Natural killer cell (primary cell): ENCODE measurements at regions not wholly inside any gene's neighbourhood (a gene's known extent, or its start where the extent isn't known, plus 50 kb on each side); places are given as distances from the start of the nearest gene placed in this dataset.
"Not testable (repeated sequence)": the region's sequence is repeated elsewhere in the genome, so short reads cannot be mapped to it uniquely, and the experiment has no call there.

ENCODE experiments used
- ATAC-seq, 3 donors: fragments of 150-1000 bp in 2 of 3; fragments of 200-7000 bp in 1 of 3; cut with Tn5 transposase; 1 replicate in 1 of 3; 2 replicates in 2 of 3; pipeline ENCODE4 v1.10.0; 2021; ENCODE audit warnings: mild to moderate bottlenecking in 2 of 3, moderate library complexity in 2 of 3
- DNase-seq, 2 donors: peaks; one replicate each; pipeline versions ENCODE4 v3.0.0 to v3.0.0-alpha.2; 2013 to 2021; ENCODE audit warnings: mixed read lengths in 1 of 2
- H3K27ac ChIP-seq: one replicate; pipeline ENCODE4 v1.5.1; 2013; ENCODE audit warnings: mild to moderate bottlenecking, low read length
- H3K27me3 ChIP-seq: one replicate; pipeline ENCODE4 v1.6.1; 2013; ENCODE audit warnings: low read length; ENCODE audit not compliant: control insufficient read depth, insufficient read depth
- H3K36me3 ChIP-seq: one replicate; pipeline ENCODE4 v1.6.1; 2013; ENCODE audit warnings: low read length; ENCODE audit not compliant: control insufficient read depth, insufficient read depth
- H3K4me1 ChIP-seq: one replicate; pipeline ENCODE4 v1.6.1; 2013; ENCODE audit warnings: low read length; ENCODE audit not compliant: control insufficient read depth, insufficient read depth
- H3K4me3 ChIP-seq: one replicate; pipeline ENCODE4 v1.5.1; 2013; ENCODE audit warnings: low read length
- H3K9me3 ChIP-seq: one replicate; pipeline ENCODE4 v1.6.1; 2013; ENCODE audit warnings: low read length; ENCODE audit not compliant: control insufficient read depth, insufficient read depth
- H3K27ac Mint-ChIP-seq, 2 donors: one replicate each; pipeline ENCODE4 v1.8.0; 2022; ENCODE audit warnings: mild to moderate bottlenecking in 2 of 2, mixed read lengths in 2 of 2, moderate library complexity in 1 of 2
- H3K27me3 Mint-ChIP-seq, 2 donors: one replicate each; pipeline ENCODE4 v1.8.0; 2022; ENCODE audit warnings: low read depth in 2 of 2, mixed read lengths in 2 of 2
- H3K36me3 Mint-ChIP-seq: one replicate; pipeline ENCODE4 v1.8.0; 2022; ENCODE audit warnings: mixed read lengths
- H3K4me1 Mint-ChIP-seq, 2 donors: one replicate each; pipeline ENCODE4 v1.8.0; 2022; ENCODE audit warnings: mixed read lengths in 2 of 2
- H3K4me3 Mint-ChIP-seq: one replicate; pipeline ENCODE4 v1.8.0; 2022; ENCODE audit warnings: mild to moderate bottlenecking, moderate library complexity, mixed read lengths
- H3K9me3 Mint-ChIP-seq, 2 donors: one replicate each; pipeline ENCODE4 v1.8.0; 2022; ENCODE audit warnings: mixed read lengths in 2 of 2
- CTCF ChIP-seq: fragments of 200-600 bp; IDR thresholded peaks from one replicate; pipeline ENCODE4 v1.8.0; 2022; ENCODE audit warnings: antibody characterized with exemption
- WGBS: methylation state at CpG from one replicate; pipeline ENCODE4 v1.1.7; 2013; ENCODE audit warnings: missing lambda C conversion rate; ENCODE audit not compliant: insufficient coverage; 5-methylcytosine and 5-hydroxymethylcytosine counted together
- intact Hi-C: fragments of 100-400 bp; cut with micrococcal nuclease; formaldehyde crosslinking; loops from one replicate; pipeline ENCODE4 v1.14.2; 2022

GRCh38 chr2:75998451-75998850 is 287.7 kb upstream of the GCFC2 start:
- Histone ChIP-seq H3K27ac (no peak overlapping the region), H3K4me1 (no peaks in the 10 kb centered on the region), H3K36me3 (no peaks in the 10 kb centered on the region), H3K27me3 (no peaks in the 10 kb centered on the region), H3K4me3 (no peak overlapping the region), H3K9me3 (peaks cover 13% of the 10 kb centered on the region)
- Mint-ChIP-seq H3K27ac (no peak overlapping the region), H3K36me3 (no peaks in the 10 kb centered on the region), H3K4me3 (no peak overlapping the region), H3K4me1 (no peaks in the 10 kb centered on the region), H3K27me3 (no peaks in the 10 kb centered on the region), H3K9me3 (peaks cover 21 to 23% of the 10 kb centered on the region in 2 donors)
- WGBS: 86% methylated on average over 1 of the region's 2 CpGs
- no peak for ATAC-seq
- intact Hi-C loops: no loop called here
- no peak for DNase-seq
- no peak for TF ChIP-seq CTCF

GRCh38 chr2:75994759-75995158 is 284.0 kb upstream of the GCFC2 start:
- Mint-ChIP-seq H3K4me3 (no peak overlapping the region), H3K9me3 (peaks cover 26 to 28% of the 10 kb centered on the region in 2 donors), H3K36me3 (no peaks in the 10 kb centered on the region), H3K27me3 (no peaks in the 10 kb centered on the region), H3K27ac (no peak overlapping the region), H3K4me1 (no peaks in the 10 kb centered on the region)
- H3K27ac ChIP-seq: no peak overlapping the region
- TF ChIP-seq CTCF: no peak
- no peak overlapping the region for H3K4me3 ChIP-seq
- DNase-seq (no peak), ATAC-seq (no peak)
- H3K36me3 ChIP-seq: no peaks in the 10 kb centered on the region
- WGBS: 70% methylated on average over 4 of the region's 4 CpGs
- intact Hi-C loops: no loop called here
- no peaks in the 10 kb centered on the region for H3K27me3 ChIP-seq
- H3K4me1 ChIP-seq: no peaks in the 10 kb centered on the region
- peaks cover 13% of the 10 kb centered on the region for H3K9me3 ChIP-seq

GRCh38 chr2:75988622-75989021 is 277.9 kb upstream of the GCFC2 start:
- H3K4me1 ChIP-seq, intact Hi-C loops, H3K9me3 ChIP-seq, H3K4me3 ChIP-seq, H3K27me3 ChIP-seq, DNase-seq, ATAC-seq, H3K36me3 ChIP-seq, H3K36me3 Mint-ChIP-seq, H3K27ac Mint-ChIP-seq, H3K27me3 Mint-ChIP-seq, H3K4me1 Mint-ChIP-seq, H3K4me3 Mint-ChIP-seq, H3K27ac ChIP-seq: not testable (repeated sequence)
- H3K9me3 Mint-ChIP-seq: peaks cover 20 to 27% of the 10 kb centered on the region in 2 donors
- 81% methylated on average over 5 of the region's 5 CpGs for WGBS

- H3K4me1 ChIP-seq: no peaks in the 10 kb centered on the region
- Mint-ChIP-seq H3K9me3 (peaks cover 8 to 21% of the 10 kb centered on the region in 2 donors), H3K4me3 (no peak overlapping the region), H3K4me1 (no peaks in the 10 kb centered on the region), H3K36me3 (no peaks in the 10 kb centered on the region), H3K27ac (no peak overlapping the region), H3K27me3 (no peaks in the 10 kb centered on the region)
- ATAC-seq: no peak
- TF ChIP-seq CTCF: no peak
- intact Hi-C loops: no loop called here
- H3K4me3 ChIP-seq: no peak overlapping the region
- no peak for DNase-seq
- no peaks in the 10 kb centered on the region for H3K27me3 ChIP-seq
- H3K9me3 ChIP-seq: no peaks in the 10 kb centered on the region
- H3K36me3 ChIP-seq: no peaks in the 10 kb centered on the region
- no peak overlapping the region for H3K27ac ChIP-seq
- 86% methylated on average over 4 of the region's 4 CpGs for WGBS
These were observed 275.9 kb upstream of the GCFC2 start for GRCh38 chr2:75986617-75987016.
